ENCODE measurements at regions not wholly inside any gene's neighbourhood (a gene's known extent, or its start where the extent isn't known, plus 50 kb on each side); places are given as distances from the start of the nearest gene placed in this dataset.

GRCh38 chr4:147037069-147037468, 91.4 kb upstream of the TTC29 start:
- ATAC-seq: no peak
- H3K9me3 ChIP-seq (ENCODE audit: control insufficient read depth, low read length, poor library complexity, severe bottlenecking): no peaks in the 10 kb centered on the region
- no peak for DNase-seq
- Mint-ChIP-seq H3K36me3 (ENCODE audit: low read depth) (no peaks in the 10 kb centered on the region), H3K4me3 (no peak overlapping the region), H3K27ac (no peak overlapping the region), H3K27me3 (peaks cover 62% of the 10 kb centered on the region), H3K4me1 (no peaks in the 10 kb centered on the region)

GRCh38 chr4:147039976-147040575, 94.4 kb upstream of the TTC29 start:
- H3K4me3 Mint-ChIP-seq: no peak overlapping the region
- peaks cover 56% of the 10 kb centered on the region for H3K27me3 Mint-ChIP-seq
- no peaks in the 10 kb centered on the region for H3K4me1 Mint-ChIP-seq
- H3K9me3 ChIP-seq (ENCODE audit: control insufficient read depth, low read length, poor library complexity, severe bottlenecking): no peaks in the 10 kb centered on the region
- H3K27ac Mint-ChIP-seq: no peak overlapping the region
- DNase-seq (no peak), ATAC-seq (no peak)
- H3K36me3 Mint-ChIP-seq (ENCODE audit: low read depth): no peaks in the 10 kb centered on the region

GRCh38 chr4:147040874-147041273, 95.2 kb upstream of the TTC29 start:
- Mint-ChIP-seq H3K27me3 (peaks cover 54% of the 10 kb centered on the region), H3K4me3 (no peak overlapping the region), H3K4me1 (no peaks in the 10 kb centered on the region), H3K27ac (no peak overlapping the region), H3K36me3 (ENCODE audit: low read depth) (no peaks in the 10 kb centered on the region)
- H3K9me3 ChIP-seq (ENCODE audit: control insufficient read depth, low read length, poor library complexity, severe bottlenecking): no peaks in the 10 kb centered on the region
- ATAC-seq (no peak), DNase-seq (no peak)

GRCh38 chr4:147041376-147041775, 95.7 kb upstream of the TTC29 start:
- Mint-ChIP-seq H3K36me3 (ENCODE audit: low read depth) (no peaks in the 10 kb centered on the region), H3K4me1 (no peaks in the 10 kb centered on the region), H3K4me3 (no peak overlapping the region), H3K27me3 (peaks cover 53% of the 10 kb centered on the region), H3K27ac (no peak overlapping the region)
- H3K9me3 ChIP-seq (ENCODE audit: control insufficient read depth, low read length, poor library complexity, severe bottlenecking): no peaks in the 10 kb centered on the region
- ATAC-seq: no peak
- DNase-seq: no peak

- no peaks in the 10 kb centered on the region for H3K9me3 ChIP-seq (ENCODE audit: control insufficient read depth, low read length, poor library complexity, severe bottlenecking)
- ATAC-seq (no peak), DNase-seq (no peak)
- Mint-ChIP-seq H3K27ac (no peak overlapping the region), H3K4me3 (no peak overlapping the region), H3K27me3 (peaks cover 53% of the 10 kb centered on the region), H3K36me3 (ENCODE audit: low read depth) (no peaks in the 10 kb centered on the region), H3K4me1 (no peaks in the 10 kb centered on the region)
These were observed 96.4 kb upstream of the TTC29 start for GRCh38 chr4:147042046-147042445.

GRCh38 chr4:147044241-147044640, 98.6 kb upstream of the TTC29 start:
- no peaks in the 10 kb centered on the region for H3K9me3 ChIP-seq (ENCODE audit: control insufficient read depth, low read length, poor library complexity, severe bottlenecking)
- Mint-ChIP-seq H3K36me3 (ENCODE audit: low read depth) (no peaks in the 10 kb centered on the region), H3K27ac (no peak overlapping the region), H3K4me3 (no peak overlapping the region), H3K4me1 (no peaks in the 10 kb centered on the region), H3K27me3 (peaks cover 44% of the 10 kb centered on the region)
- no peak for DNase-seq
- ATAC-seq: no peak

- Mint-ChIP-seq H3K4me3 (no peak overlapping the region), H3K36me3 (ENCODE audit: low read depth) (peaks cover 3% of the 10 kb centered on the region), H3K4me1 (peaks cover 2% of the 10 kb centered on the region), H3K27me3 (peaks cover 46% of the 10 kb centered on the region), H3K27ac (no peak overlapping the region)
- DNase-seq (no peak), ATAC-seq (no peak)
- H3K9me3 ChIP-seq (ENCODE audit: control insufficient read depth, low read length, poor library complexity, severe bottlenecking): no peaks in the 10 kb centered on the region
These were observed 104.3 kb upstream of the TTC29 start for GRCh38 chr4:147049946-147050345.

GRCh38 chr4:147050356-147050765, 104.7 kb upstream of the TTC29 start:
- H3K4me3 Mint-ChIP-seq: no peak overlapping the region

GRCh38 chr4:147052361-147052760, 106.7 kb upstream of the TTC29 start:
- peaks cover 6% of the 10 kb centered on the region for H3K4me1 Mint-ChIP-seq
- DNase-seq (no peak), ATAC-seq (no peak)
- H3K4me3 Mint-ChIP-seq: no peak overlapping the region
- H3K36me3 Mint-ChIP-seq (ENCODE audit: low read depth): peaks cover 3% of the 10 kb centered on the region
- H3K27me3 Mint-ChIP-seq: peaks cover 36% of the 10 kb centered on the region
- H3K27ac Mint-ChIP-seq: no peak overlapping the region
- no peaks in the 10 kb centered on the region for H3K9me3 ChIP-seq (ENCODE audit: control insufficient read depth, low read length, poor library complexity, severe bottlenecking)

More at GRCh38 chr4:147050356-147050765, 104.7 kb upstream of the TTC29 start:
- ATAC-seq (no peak), DNase-seq (no peak)
- peaks cover 2% of the 10 kb centered on the region for H3K4me1 Mint-ChIP-seq
- peaks cover 46% of the 10 kb centered on the region for H3K27me3 Mint-ChIP-seq
- H3K9me3 ChIP-seq (ENCODE audit: control insufficient read depth, low read length, poor library complexity, severe bottlenecking): no peaks in the 10 kb centered on the region
- H3K27ac Mint-ChIP-seq: no peak overlapping the region
- peaks cover 3% of the 10 kb centered on the region for H3K36me3 Mint-ChIP-seq (ENCODE audit: low read depth)

GRCh38 chr4:147054228-147054872, 108.7 kb upstream of the TTC29 start:
- H3K36me3 Mint-ChIP-seq (ENCODE audit: low read depth): peaks cover 3% of the 10 kb centered on the region
- ATAC-seq (no peak), DNase-seq (no peak)
- peaks cover 11% of the 10 kb centered on the region for H3K4me1 Mint-ChIP-seq
- peaks cover 26% of the 10 kb centered on the region for H3K27me3 Mint-ChIP-seq
- H3K9me3 ChIP-seq (ENCODE audit: control insufficient read depth, low read length, poor library complexity, severe bottlenecking): no peaks in the 10 kb centered on the region
- no peak overlapping the region for H3K4me3 Mint-ChIP-seq
- H3K27ac Mint-ChIP-seq: no peak overlapping the region

- Mint-ChIP-seq H3K4me1 (peaks cover 9% of the 10 kb centered on the region), H3K27ac (peak overlapping the region; percentile 84)
- DNase-seq: no peak
These were observed 111.4 kb upstream of the TTC29 start for GRCh38 chr4:147056940-147057610.

GRCh38 chr4:147057611-147058190, 112.0 kb upstream of the TTC29 start:
- no peak for DNase-seq
- peak overlapping the region; percentile 84 for H3K27ac Mint-ChIP-seq
- peak overlapping the region; percentile 85 for H3K4me3 Mint-ChIP-seq
- peaks cover 9% of the 10 kb centered on the region for H3K4me1 Mint-ChIP-seq
- no peaks in the 10 kb centered on the region for H3K36me3 Mint-ChIP-seq (ENCODE audit: low read depth)
- no peaks in the 10 kb centered on the region for H3K9me3 ChIP-seq (ENCODE audit: control insufficient read depth, low read length, poor library complexity, severe bottlenecking)
- H3K27me3 Mint-ChIP-seq: peaks cover 5% of the 10 kb centered on the region
- ATAC-seq: no peak

More at GRCh38 chr4:147056940-147057610, 111.4 kb upstream of the TTC29 start:
- no peaks in the 10 kb centered on the region for H3K9me3 ChIP-seq (ENCODE audit: control insufficient read depth, low read length, poor library complexity, severe bottlenecking)
- Mint-ChIP-seq H3K36me3 (ENCODE audit: low read depth) (no peaks in the 10 kb centered on the region), H3K4me3 (peak overlapping the region; percentile 85), H3K27me3 (peaks cover 5% of the 10 kb centered on the region)
- no peak for ATAC-seq

GRCh38 chr4:147059064-147059731, 113.5 kb upstream of the TTC29 start:
- peaks cover 5% of the 10 kb centered on the region for H3K27me3 Mint-ChIP-seq
- no peak overlapping the region for H3K27ac Mint-ChIP-seq
- H3K9me3 ChIP-seq (ENCODE audit: control insufficient read depth, low read length, poor library complexity, severe bottlenecking): no peaks in the 10 kb centered on the region
- no peak for ATAC-seq
- no peak for DNase-seq
- no peak overlapping the region for H3K4me3 Mint-ChIP-seq
- H3K36me3 Mint-ChIP-seq (ENCODE audit: low read depth): no peaks in the 10 kb centered on the region
- H3K4me1 Mint-ChIP-seq: peaks cover 9% of the 10 kb centered on the region
